Loucy (cell line): ENCODE measurements at regions not wholly inside any gene's neighbourhood (a gene's known extent, or its start where the extent isn't known, plus 50 kb on each side); places are given as distances from the start of the nearest gene placed in this dataset.
"Not testable (repeated sequence)": the region's sequence is repeated elsewhere in the genome, so short reads cannot be mapped to it uniquely, and the experiment has no call there.

ENCODE experiments used
- H2AFZ ChIP-seq: fragments of 200-600 bp; sonication (generic); 2 replicates; pipeline ENCODE4 v1.6.0; 2016; ENCODE audit warnings: antibody characterized with exemption, mild to moderate bottlenecking, low read length, moderate library complexity
- H3F3A ChIP-seq: fragments of 200-600 bp; 2 replicates; pipeline ENCODE4 v1.6.0; 2016; ENCODE audit warnings: antibody characterized with exemption, low read depth, mild to moderate bottlenecking
- H3K27me3 ChIP-seq: fragments of 200-600 bp; sonication (generic); 2 replicates; pipeline ENCODE4 v1.6.1; 2014; ENCODE audit warnings: low read length, mild to moderate bottlenecking; ENCODE audit not compliant: insufficient read depth, poor library complexity, severe bottlenecking
- H3K36me3 ChIP-seq: fragments of 200-600 bp; sonication (generic); 2 replicates; pipeline ENCODE4 v1.6.1; 2016; ENCODE audit warnings: low read length; ENCODE audit not compliant: insufficient read depth
- H3K4me1 ChIP-seq: fragments of 200-600 bp; sonication (generic); 2 replicates; pipeline ENCODE4 v1.5.1; 2014; ENCODE audit warnings: low read length, mild to moderate bottlenecking; ENCODE audit not compliant: insufficient read depth, poor library complexity, severe bottlenecking
- H3K4me2 ChIP-seq: fragments of 200-600 bp; sonication (generic); 2 replicates; pipeline ENCODE4 v1.6.0; 2014; ENCODE audit warnings: antibody characterized with exemption, low read length, low read depth, mild to moderate bottlenecking; ENCODE audit not compliant: poor library complexity, severe bottlenecking
- H3K4me3 ChIP-seq: fragments of 200-600 bp; sonication (generic); 2 replicates; pipeline ENCODE4 v1.5.1; 2014; ENCODE audit warnings: low read length, mild to moderate bottlenecking, mixed read lengths; ENCODE audit not compliant: poor library complexity, severe bottlenecking
- H3K79me2 ChIP-seq: fragments of 200-600 bp; sonication (generic); 2 replicates; pipeline ENCODE4 v1.6.1; 2014; ENCODE audit warnings: low read length; ENCODE audit not compliant: insufficient read depth
- H3K9ac ChIP-seq: fragments of 200-600 bp; sonication (generic); 2 replicates; pipeline ENCODE4 v1.6.0; 2014; ENCODE audit warnings: mild to moderate bottlenecking, low read depth, low read length, moderate library complexity; ENCODE audit not compliant: poor library complexity, severe bottlenecking
- H3K9me2 ChIP-seq: fragments of 200-600 bp; sonication (generic); replicated peaks from 2 replicates; pipeline ENCODE4 v1.6.1; 2016; ENCODE audit warnings: low read depth, low read length, mixed read lengths
- H3K9me3 ChIP-seq: fragments of 200-600 bp; sonication (generic); 2 replicates; pipeline ENCODE4 v1.6.1; 2014; ENCODE audit warnings: mild to moderate bottlenecking, antibody characterized with exemption, low read length, low read depth; ENCODE audit not compliant: insufficient read depth
- H4K20me1 ChIP-seq: fragments of 200-600 bp; sonication (generic); 2 replicates; pipeline ENCODE4 v1.6.0; 2014; ENCODE audit warnings: antibody characterized with exemption, low read length, mild to moderate bottlenecking; ENCODE audit not compliant: insufficient read depth, poor library complexity, severe bottlenecking
- CTCF ChIP-seq: fragments of 200-600 bp; sonication (generic); conservative IDR thresholded peaks from 2 replicates; pipeline ENCODE4 v1.5.1; 2014; ENCODE audit warnings: mild to moderate bottlenecking, antibody characterized with exemption, low read length
- EZH2phosphoT487 ChIP-seq: fragments of 200-600 bp; IDR thresholded peaks from 2 replicates; pipeline ENCODE4 v1.6.1; 2018; ENCODE audit warnings: antibody characterized with exemption, mild to moderate bottlenecking, moderate library complexity, borderline replicate concordance

DNA sequence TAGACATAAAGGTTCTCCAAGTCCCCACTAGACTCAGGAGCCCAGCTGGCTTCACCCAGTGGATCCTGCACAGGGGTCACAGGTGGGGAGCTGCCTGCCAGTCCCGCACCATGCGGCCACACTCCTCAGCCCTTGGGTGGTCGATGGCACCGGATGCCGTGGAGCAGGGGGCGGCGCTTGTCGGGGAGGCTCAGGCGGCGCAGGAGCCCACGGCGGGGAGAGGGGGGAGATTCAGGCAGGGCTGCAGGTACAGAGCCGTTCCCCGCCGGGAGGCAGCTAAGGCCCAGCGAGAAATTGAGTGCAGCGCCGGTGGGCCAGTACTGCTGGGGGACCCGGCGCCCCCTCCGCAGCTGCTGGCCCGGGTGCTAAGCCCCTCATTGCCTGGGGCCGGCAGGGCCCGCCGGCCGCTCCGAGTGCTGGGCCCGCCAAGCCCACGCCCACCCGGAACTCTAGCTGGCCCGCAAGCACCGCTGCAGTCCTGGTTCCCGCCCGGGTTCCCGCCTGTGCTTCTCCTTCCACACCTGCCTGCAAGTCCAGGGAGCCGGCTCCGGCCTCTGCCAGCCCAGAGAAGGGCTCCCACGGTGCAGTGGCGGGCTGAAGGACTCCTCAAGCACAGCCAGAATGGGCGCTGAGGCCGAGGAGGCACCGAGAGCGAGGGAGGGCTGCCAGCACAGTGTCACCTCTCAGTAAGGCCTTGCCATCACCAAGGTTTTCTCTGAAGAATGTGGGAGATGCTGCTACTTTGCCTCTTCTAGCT lies 58.4 kb upstream of the PPP1R12A start:
- no peak overlapping the region for H3K4me3 ChIP-seq
- no peaks in the 10 kb centered on the region for H3F3A ChIP-seq
- no peak overlapping the region for H3K4me2 ChIP-seq
- H3K36me3 ChIP-seq, result no peaks in the 10 kb centered on the region
- no peaks in the 10 kb centered on the region for H3K27me3 ChIP-seq
- no peaks in the 10 kb centered on the region for H3K9me3 ChIP-seq
- H2AFZ ChIP-seq, result no peak overlapping the region
- H4K20me1 ChIP-seq, result no peaks in the 10 kb centered on the region
- no peaks in the 10 kb centered on the region for H3K4me1 ChIP-seq
- H3K9me2 ChIP-seq, result no peaks in the 10 kb centered on the region
- no peak overlapping the region for H3K9ac ChIP-seq
- TF ChIP-seq CTCF, result no peak
- no peaks in the 10 kb centered on the region for H3K79me2 ChIP-seq

DNA sequence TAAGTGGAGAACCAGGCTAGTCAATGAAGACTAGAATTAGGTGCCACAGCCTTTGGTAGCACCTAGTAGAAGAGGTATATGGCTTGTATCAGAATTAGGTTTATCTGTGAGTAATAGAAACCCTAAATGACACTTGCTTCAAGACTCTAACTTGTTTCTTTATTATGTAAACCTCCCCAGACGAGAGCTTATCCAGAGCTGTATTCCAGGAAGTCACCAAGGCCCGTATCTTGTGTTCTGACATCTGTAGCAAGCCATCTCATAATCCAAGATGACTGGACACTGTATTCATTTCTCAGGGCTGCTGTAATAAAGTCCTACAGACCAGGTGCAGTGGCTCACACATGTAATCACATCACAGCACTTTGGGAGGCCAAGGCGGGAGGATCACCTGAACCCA lies 56.7 kb upstream of the PPP1R12A start:
- no peak overlapping the region for H3K4me2 ChIP-seq
- H3K9me2 ChIP-seq, result no peaks in the 10 kb centered on the region
- TF ChIP-seq CTCF (no peak), EZH2phosphoT487 (no peak)
- no peaks in the 10 kb centered on the region for H3K4me1 ChIP-seq
- H3K79me2 ChIP-seq, result no peaks in the 10 kb centered on the region
- H3K4me3 ChIP-seq, result no peak overlapping the region
- H4K20me1 ChIP-seq, result no peaks in the 10 kb centered on the region
- H3K9me3 ChIP-seq, result no peaks in the 10 kb centered on the region
- no peaks in the 10 kb centered on the region for H3F3A ChIP-seq
- H2AFZ ChIP-seq, result no peak overlapping the region
- no peak overlapping the region for H3K9ac ChIP-seq
- no peaks in the 10 kb centered on the region for H3K36me3 ChIP-seq
- no peaks in the 10 kb centered on the region for H3K27me3 ChIP-seq

DNA sequence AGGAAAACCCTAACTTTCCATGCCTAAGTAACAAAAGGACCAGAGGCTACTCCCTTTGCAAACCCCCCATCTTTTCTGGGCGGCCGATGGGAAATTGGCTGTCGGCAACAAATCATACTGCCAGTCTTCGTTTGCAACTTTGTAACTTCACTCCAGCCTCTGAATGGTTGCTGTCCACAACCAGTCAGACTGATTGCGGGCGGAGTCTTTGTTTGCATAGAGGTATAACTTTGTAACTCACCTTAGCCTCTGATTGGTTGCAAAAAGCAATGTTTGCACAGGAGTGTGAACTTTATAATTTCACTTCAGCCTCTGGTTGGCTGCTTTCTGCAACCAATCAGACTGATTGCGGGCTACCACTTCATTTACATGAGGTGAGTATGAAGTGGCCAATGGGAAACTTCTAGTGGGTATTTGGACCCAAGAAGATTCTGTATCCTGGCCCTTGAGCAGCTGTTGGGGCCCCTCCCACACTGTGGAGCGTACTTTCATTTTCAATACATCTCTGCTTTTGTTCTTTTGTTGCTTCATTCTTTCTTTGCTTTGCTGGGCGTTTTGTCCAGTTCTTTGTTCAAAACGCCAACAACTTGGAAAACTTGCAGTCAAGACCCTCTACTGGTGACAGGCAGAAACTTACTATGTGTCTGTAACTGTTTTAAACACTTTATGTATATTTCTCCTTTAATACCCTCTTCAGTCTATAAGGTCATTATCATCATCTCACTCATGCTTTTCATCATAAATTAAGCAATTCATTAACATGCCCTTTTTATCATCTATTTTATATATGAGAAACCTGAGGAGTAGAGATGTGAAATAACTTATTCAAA lies 55.8 kb upstream of the PPP1R12A start:
- peak overlapping the region; percentile 12 for H3K4me2 ChIP-seq
- not testable (repeated sequence) for H3K36me3 ChIP-seq, H4K20me1 ChIP-seq, H3K9me2 ChIP-seq, H3K4me1 ChIP-seq, H3K79me2 ChIP-seq, H3F3A ChIP-seq, H3K9me3 ChIP-seq, H3K9ac ChIP-seq, H3K27me3 ChIP-seq
- 0 out of 2 replicates have a peak, but pooled peaks have one; percentile 28 for TF ChIP-seq CTCF
- H2AFZ ChIP-seq, result peak overlapping the region; percentile 62; the same call in 1 of the 2 replicates
- H3K4me3 ChIP-seq, result peak overlapping the region; percentile 23
